ENCODE measurements at regions not wholly inside any gene's neighbourhood (a gene's known extent, or its start where the extent isn't known, plus 50 kb on each side); places are given as distances from the start of the nearest gene placed in this dataset.

DNA sequence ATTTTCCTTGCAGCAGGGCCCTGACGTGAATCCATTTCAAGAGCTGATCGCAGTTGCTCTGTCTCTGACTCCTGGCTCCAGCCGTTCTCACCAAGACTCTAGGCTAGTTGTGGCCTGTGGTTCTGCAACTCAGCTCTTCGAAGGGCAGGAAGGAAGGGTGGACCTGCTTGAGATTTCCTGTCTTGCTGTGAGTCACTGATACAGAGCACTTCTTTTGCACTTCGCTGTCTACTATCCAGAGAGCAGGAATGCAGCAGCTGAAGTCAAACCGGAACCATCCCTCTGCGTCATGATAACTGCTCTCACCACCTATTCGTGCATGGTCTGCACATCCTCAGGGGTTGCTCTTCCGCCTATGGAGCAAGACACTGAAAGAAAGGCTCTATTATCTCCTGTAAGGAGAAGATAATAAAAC, 59.7 kb downstream of the RAP2B start:
- TF ChIP-seq CTCF (IDR thresholded peaks at IDR 0.05; ENCODE audit: extremely low read depth in 1 of 2, insufficient read depth in 1 of 2, low read depth in 1 of 2, low read length in 2 of 2) (no peak), POLR2AphosphoS5 (IDR thresholded peaks at IDR 0.05; ENCODE audit: insufficient read depth, low read depth, low read length) (peak; percentile 99), POLR2A (IDR thresholded peaks at IDR 0.05; ENCODE audit: low read depth, low read length) (peak; percentile 91), EZH2 (IDR thresholded peaks at IDR 0.05; ENCODE audit: borderline replicate concordance, low read depth, low read length, severe bottlenecking) (no peak), JUN (IDR thresholded peaks at IDR 0.05; ENCODE audit: borderline replicate concordance, insufficient read depth, insufficient read length, low read depth) (peak; percentile 93), FOS (IDR thresholded peaks at IDR 0.05; ENCODE audit: borderline replicate concordance, insufficient read depth, low read length) (peak; percentile 98)
